Renal cortical epithelial cell (primary cell): ENCODE measurements at regions not wholly inside any gene's neighbourhood (a gene's known extent, or its start where the extent isn't known, plus 50 kb on each side); places are given as distances from the start of the nearest gene placed in this dataset.
A peak's percentile ranks its signal among the peaks of the same experiment; 100 is the strongest.
"Not testable (repeated sequence)": the region's sequence is repeated elsewhere in the genome, so short reads cannot be mapped to it uniquely, and the experiment has no call there.

Experiments
- DNase-seq: peaks from one replicate; pipeline ENCODE4 v3.0.0-alpha.2; 2011; ENCODE audit warnings: low read depth

DNA sequence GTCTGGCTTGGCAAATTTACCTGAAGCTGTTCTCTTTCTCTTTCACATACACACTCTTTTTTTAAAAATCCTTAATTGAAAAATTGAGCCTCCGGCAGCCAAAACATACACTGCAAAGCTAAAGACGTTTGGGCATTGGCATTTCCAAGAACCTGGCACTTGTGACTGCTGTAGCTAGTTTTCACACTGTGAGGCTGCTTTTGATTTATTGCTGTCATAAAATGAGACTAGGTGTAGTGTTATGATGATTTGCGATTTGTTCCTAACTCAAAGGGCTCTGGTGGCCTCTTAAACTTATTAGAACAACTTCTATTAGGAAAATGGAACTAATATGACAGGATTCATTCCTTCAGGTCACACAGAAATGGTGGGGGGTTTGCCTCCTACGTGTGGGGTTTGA lies 377.1 kb upstream of the FAR2 start:
- DNase-seq, result no peak

DNA sequence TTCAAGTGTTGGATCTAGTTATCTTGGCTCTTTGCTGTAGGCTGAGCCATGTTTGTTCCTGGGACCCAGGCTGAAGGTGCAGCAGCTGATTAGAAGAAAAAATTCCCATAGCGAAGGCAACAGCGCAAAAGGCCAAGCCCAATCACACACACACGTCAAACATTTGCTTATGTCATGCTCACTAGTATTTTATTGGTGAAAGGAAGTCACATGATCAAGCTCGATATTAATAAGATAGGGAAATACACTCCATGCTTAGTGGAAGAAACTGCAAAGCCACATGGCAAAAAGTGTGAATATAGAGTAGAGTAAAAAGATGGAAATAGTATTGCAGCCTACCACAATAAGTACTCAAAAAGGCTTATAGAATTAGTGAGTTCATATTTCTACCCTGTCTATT lies 373.5 kb upstream of the FAR2 start:
- DNase-seq, result no peak

GRCh38 chr12:28776220-28776619 lies 372.9 kb upstream of the FAR2 start:
- DNase-seq, result no peak

DNA sequence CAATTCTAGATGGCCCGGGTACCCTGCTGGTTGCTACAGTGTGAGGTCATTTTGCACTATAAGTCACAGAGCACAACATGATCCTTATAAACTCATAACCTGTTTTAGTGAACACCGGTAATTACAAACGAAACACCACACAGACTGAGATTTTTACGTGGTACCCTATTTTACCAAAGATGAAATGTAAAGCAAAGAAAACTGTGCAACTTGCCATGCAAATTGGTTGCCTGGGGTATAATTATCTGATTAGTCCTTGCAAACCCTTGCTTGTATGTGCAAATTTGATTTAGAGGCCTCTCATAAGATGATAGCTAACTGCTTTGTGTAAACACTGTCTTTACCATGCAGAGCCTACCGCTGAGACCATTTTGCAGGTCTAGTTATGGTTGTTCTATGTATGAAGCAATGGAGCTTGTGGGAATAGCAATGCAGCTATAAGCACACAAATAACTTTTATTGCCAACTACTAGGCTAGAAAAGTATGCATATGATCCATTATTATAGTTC lies 372.1 kb upstream of the FAR2 start:
- no peak for DNase-seq

- no peak for DNase-seq
Observed at GRCh38 chr12:28777603-28778365, 371.3 kb upstream of the FAR2 start.

- peak; percentile 59 for DNase-seq
Observed at GRCh38 chr12:28780096-28780495, 369.0 kb upstream of the FAR2 start.

- DNase-seq, result no peak
Observed at GRCh38 chr12:28780960-28781359, 368.1 kb upstream of the FAR2 start.

DNA sequence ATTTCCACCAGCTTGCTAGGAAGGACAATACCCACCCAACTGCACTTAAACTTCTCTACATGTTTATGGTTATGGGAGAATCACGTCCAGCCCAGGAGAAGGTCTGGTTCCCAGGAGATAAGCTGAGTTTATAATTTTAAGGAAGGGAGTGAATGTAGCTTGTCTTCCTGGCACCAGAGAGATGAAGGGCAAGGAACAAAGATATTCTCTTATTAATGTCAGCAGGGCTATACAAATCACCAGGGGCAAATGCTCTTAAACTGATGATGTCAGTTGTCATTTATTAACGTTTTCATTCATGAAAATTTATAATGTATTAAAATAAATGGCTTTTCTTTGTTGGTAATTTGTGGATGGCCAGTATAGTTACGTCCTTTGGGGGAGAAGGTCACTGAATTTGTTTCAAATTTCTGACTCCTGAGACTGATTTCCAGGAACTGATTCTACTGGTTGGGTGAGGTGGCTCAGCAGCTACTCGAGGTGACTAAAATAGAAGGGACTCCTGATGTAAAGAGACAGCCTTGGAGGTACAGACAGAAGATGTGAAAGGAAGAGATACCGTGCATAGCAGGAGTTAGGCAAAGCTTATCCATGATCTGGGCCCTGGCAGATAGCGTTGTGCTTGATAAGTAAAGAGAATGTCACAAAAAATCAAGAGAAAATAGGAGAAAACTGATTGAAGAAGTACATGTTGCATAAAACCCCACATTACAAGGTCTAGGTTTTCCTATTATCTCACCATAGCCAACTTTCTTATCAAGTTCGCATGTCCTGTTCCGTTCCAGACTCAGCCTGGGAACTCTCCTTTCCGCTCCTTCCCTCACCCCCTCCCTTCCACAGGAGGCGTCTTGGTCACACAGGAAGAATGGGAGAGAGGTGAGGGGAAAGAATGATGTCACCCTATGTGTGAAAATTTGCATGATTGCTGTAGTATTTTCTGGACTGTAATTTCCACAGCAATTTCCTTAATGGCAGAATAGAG lies 367.1 kb upstream of the FAR2 start:
- no peak for DNase-seq

DNA sequence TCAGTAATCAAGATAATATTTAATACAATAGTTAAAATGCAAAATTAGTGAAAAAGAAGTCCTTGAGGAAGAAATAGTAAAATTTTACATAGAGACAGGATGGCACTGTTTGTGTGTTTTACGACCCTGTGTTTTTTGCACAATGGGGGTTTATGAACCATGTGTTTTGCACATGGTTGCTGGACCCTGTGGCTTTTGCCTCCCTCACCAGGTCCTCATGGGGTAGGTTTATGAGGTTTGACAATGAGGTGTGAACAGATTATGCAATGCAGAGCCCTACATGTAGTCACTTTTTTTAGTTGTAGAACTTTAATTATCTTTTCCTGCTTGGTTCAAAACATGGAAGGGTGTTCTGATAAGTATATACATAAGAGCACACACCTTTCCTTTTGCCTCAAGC lies 366.3 kb upstream of the FAR2 start:
- DNase-seq, result no peak

- no peak for DNase-seq
Observed at GRCh38 chr12:28787151-28787550, 361.9 kb upstream of the FAR2 start.

- not testable (repeated sequence) for DNase-seq
Observed at GRCh38 chr12:28788256-28788655, 360.8 kb upstream of the FAR2 start.

- DNase-seq, result no peak
Observed at GRCh38 chr12:28793581-28794151, 355.4 kb upstream of the FAR2 start.

DNA sequence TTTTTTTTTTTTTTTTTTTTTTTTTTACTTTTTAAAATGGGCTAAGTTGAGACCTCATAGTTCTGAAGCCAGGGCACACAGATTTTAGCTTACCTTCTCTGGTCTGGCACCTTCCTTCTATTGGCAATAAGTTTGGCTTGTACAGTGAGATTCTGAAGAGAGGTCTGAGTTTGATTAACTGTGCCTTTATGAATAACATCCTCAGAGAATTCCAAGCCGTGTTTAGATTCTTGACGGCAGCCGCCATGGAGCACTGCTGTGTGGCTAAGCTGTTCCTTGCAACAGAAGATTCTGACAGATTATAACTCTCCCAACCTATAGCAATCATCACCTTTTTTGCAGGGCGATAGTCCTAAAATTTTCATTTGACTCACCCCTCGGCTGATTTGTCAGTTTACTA lies 354.9 kb upstream of the FAR2 start:
- DNase-seq, result no peak

GRCh38 chr12:28794786-28795185 lies 354.3 kb upstream of the FAR2 start:
- DNase-seq, result no peak

GRCh38 chr12:28795311-28795710 lies 353.8 kb upstream of the FAR2 start:
- peak; percentile 2 for DNase-seq

GRCh38 chr12:28799348-28799747 lies 349.7 kb upstream of the FAR2 start:
- DNase-seq, result no peak

DNA sequence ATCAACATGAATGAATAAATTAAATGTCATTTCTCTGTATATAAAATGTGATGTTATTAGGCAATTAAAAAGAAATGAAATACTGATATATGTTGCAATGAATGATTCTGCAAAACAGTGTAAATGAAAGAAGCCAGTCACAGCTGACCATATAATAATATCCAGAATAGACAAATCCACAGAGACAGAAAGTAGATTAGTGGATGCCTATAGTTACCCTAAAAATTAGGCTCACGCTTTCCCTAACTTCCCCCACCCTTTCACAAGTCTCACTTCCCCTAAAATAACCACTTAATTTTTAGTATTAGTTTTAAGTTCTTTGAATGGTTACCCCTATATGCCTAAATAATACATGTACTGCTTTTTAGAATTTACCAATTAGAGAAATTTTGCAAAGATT lies 348.9 kb upstream of the FAR2 start:
- no peak for DNase-seq

DNA sequence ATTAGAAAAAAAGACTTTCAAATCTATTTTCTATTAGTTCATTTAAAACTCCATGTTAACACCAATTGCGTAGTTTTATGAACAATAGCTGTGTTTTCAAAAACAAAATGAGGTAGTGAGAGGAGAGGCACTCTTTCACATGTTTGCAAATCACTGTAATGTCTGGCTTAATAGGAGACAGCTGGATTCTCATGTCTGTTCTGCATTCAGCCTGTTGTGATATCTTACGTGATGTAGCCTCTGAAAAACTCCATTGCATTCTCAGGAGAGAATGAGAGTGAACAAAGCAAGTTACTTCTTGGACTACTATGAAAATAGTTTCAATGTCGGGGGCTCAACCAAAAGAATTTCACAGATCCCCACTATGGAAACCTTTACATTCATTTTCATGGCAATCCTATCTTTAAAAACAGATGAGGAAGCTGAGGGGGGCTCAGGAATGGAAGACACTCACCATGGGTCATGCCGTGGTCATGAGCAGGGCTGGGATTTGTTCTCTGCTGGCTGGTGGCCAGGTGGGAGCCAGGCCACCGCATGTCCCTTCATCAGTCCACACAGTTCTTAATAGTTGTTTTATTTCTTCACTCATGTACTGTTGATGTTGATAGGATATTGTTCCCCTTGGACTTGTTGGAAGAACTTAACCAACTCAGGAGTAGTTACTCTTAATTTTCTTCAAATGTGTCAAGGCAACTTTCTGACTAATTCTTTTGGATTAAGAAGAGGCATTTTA lies 346.2 kb upstream of the FAR2 start:
- no peak for DNase-seq

DNA sequence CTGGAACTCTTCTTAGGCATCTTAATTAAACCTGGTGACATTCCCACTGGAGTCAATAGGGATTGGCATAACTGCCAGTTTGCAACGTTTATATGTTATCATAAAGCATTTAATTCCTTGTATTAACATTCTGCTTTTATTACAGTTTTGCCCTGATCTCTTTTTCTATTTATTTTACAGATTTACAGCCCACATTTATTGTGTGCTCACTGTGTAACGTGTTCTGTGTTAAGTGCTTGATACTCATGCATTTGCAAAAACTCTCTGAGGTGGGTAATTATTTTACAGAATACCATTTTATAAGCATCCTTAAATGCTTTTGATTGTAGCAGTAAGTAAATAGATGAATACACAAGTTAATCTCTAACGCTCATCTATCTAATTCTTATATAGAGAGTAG lies 341.5 kb upstream of the FAR2 start:
- no peak for DNase-seq

DNA sequence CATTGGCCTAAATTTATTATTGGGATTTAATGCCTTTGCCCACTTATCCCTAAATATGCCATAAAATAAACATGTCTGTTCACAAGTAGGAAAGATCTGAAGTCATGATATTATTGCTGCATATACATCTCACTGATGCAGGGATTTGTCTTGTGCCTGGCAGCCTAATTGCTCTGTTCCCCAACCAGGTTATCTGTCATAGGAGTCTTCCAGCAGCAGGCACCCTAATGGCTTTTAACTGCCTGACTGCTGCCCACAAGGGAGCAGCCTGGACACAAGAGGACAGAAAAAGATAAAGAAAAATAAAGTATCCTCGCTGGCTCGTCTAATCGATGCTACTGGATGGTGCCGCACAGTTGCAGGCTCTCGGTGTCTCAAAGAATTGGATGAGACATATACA lies 337.6 kb upstream of the FAR2 start:
- no peak for DNase-seq

DNA sequence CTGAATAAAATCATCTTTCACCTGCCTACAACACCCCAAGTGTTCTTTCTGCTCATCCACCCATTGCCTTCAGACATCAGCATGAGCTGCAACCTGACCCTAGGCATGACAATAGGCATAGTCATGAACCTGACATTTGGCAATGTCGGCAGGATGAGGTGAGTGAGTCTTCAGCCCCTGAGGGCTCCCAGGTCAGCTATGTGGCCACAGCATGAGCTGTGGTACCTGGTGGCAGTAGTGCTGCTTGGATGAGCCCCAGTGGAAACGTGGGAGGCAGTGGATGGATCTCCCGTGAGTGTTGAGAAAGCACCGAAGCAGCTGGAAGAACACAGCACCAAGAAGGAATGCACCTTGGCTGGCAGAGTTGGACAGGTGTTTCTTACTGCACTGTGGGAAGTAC lies 334.8 kb upstream of the FAR2 start:
- DNase-seq, result no peak

DNA sequence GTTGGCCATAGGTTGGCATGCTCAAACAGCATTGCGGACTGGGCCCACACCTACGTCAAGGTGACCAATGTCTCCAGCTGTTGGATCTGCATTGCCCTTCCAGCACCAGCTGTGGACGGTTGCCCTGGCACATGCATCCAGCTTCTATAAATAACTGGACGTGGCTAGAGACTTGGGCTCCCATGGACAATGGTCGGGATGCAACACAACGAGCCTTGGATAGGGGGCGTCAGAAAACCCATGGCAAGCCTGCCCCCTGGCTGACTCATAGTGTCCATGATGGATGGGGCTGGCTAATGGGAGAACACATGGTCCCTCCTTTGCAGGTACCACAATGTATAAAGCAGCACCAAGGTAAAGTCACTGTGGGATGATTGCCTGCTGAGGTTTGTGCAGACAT lies 331.6 kb upstream of the FAR2 start:
- no peak for DNase-seq
